Ovary (tissue), 7 donors: ENCODE measurements at regions not wholly inside any gene's neighbourhood (a gene's known extent, or its start where the extent isn't known, plus 50 kb on each side); places are given as distances from the start of the nearest gene placed in this dataset.

ENCODE experiments used
- DNase-seq, 5 donors: peaks; one replicate each; pipeline ENCODE4 v3.0.0-alpha.2; 2019 to 2020
- H3K27ac ChIP-seq, 2 donors: fragments of 200-600 bp; one replicate each; pipeline versions ENCODE4 v1.5.1 to v1.8.0; 2019 to 2022
- H3K27me3 ChIP-seq: fragments of 200-600 bp; one replicate; pipeline ENCODE4 v1.8.0; 2022
- H3K36me3 ChIP-seq: fragments of 200-600 bp; sonication (generic); one replicate; pipeline ENCODE4 v1.5.1; 2019
- H3K4me1 ChIP-seq: one replicate; pipeline ENCODE4 v1.8.1; 2013; ENCODE audit warnings: mild to moderate bottlenecking, moderate library complexity; ENCODE audit not compliant: insufficient read depth
- H3K4me3 ChIP-seq: fragments of 200-600 bp; sonication (generic); one replicate; pipeline ENCODE4 v1.5.1; 2017
- H3K9me3 ChIP-seq, 2 donors: fragments of 200-600 bp in 1 of 2; sonication (generic) in 1 of 2; one replicate each; pipeline versions ENCODE4 v1.5.1 to v1.8.1; 2013 to 2019; ENCODE audit warnings: mild to moderate bottlenecking in 1 of 2, moderate library complexity in 1 of 2
- EP300 ChIP-seq: sonication (generic); formaldehyde crosslinking; IDR thresholded peaks from one replicate; pipeline ENCODE4 v1.6.1; 2017; ENCODE audit warnings: antibody characterized with exemption
- POLR2A ChIP-seq: fragments of 450-650 bp; IDR thresholded peaks from one replicate; pipeline ENCODE4 v1.6.1; 2017; ENCODE audit warnings: antibody characterized with exemption, mild to moderate bottlenecking, moderate library complexity
- WGBS, 3 donors: extraction: QIAGEN DNeasy Blood & Tissue Kit in 1 of 3; methylation state at CpG; one replicate each; pipeline versions ENCODE4 v1.1.5 to v1.1.7; 2013 to 2017; 5-methylcytosine and 5-hydroxymethylcytosine counted together
- intact Hi-C, 4 donors: fragments of 100-400 bp; cut with DNase I; formaldehyde crosslinking; loops; one replicate each; pipeline versions ENCODE4 v1.11.0 to v1.15.1; 2022 to 2023
- TF ChIP-seq, protein P1 (sequence below), 3 donors: fragments of 450-650 bp in 2 of 3; fragments of 200-600 bp in 1 of 3; IDR thresholded peaks; one replicate each; pipeline versions ENCODE4 v1.5.1 to v1.8.0; 2016 to 2022; ENCODE audit warnings: antibody characterized with exemption in 3 of 3, mild to moderate bottlenecking in 1 of 3
- donor health status: DM: no; HTN: no; CAD: no; lungs with moderate emphysema.
- donor health status: DM: no; HTN: no; CAD: no.
- donor health status: Bipolar disorder and iron deficiency.
- donor health status: DM: no; HTN: no; CAD: no.
- donor health status: DM: yes; HTN: yes; CAD: no.

DNA sequence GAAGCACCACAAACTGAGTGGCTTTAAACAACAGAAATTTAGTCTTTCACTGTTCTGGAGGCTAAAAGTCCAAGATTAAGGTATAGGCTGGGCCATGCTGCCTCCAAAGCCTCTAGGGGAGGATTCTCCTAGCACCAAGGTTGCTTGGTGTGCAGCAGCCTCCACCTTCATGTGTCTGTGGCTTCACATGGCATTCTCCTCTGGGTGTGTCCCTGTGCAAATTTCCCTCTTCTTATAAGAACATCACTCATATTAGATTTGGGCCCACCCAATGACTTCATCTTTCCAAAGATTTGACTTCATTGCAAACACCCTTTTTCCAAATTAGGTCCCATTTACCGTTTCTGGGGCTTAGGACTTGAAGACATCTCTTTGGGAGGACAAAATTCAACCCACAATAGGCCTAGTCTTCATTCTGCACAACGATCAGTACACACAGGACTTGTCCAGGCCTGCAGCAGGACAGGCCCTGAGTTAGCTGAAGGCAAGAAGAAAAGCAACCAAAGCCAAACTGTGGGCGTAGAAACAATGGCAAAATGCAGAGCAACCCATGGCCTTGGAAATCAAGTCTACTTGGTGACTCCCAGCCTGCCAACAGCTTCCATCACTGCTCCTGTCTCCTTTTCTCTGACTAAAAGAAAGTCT, 521.2 kb upstream of the NBEA start:
- Histone ChIP-seq H3K4me3 (no peak overlapping the region), H3K4me1 (no peaks in the 10 kb centered on the region), H3K36me3 (no peaks in the 10 kb centered on the region), H3K9me3 (no peaks in the 10 kb centered on the region), H3K27ac (no peak overlapping the region), H3K27me3 (no peaks in the 10 kb centered on the region)
- DNase-seq: no peak
- TF ChIP-seq, protein P1, sequence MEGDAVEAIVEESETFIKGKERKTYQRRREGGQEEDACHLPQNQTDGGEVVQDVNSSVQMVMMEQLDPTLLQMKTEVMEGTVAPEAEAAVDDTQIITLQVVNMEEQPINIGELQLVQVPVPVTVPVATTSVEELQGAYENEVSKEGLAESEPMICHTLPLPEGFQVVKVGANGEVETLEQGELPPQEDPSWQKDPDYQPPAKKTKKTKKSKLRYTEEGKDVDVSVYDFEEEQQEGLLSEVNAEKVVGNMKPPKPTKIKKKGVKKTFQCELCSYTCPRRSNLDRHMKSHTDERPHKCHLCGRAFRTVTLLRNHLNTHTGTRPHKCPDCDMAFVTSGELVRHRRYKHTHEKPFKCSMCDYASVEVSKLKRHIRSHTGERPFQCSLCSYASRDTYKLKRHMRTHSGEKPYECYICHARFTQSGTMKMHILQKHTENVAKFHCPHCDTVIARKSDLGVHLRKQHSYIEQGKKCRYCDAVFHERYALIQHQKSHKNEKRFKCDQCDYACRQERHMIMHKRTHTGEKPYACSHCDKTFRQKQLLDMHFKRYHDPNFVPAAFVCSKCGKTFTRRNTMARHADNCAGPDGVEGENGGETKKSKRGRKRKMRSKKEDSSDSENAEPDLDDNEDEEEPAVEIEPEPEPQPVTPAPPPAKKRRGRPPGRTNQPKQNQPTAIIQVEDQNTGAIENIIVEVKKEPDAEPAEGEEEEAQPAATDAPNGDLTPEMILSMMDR (IDR thresholded peaks at IDR 0.05): no peak
- TF ChIP-seq POLR2A (no peak), EP300 (no peak)
- 92 to 94% (median 93%) methylated on average over 3 of the region's 3 CpGs for WGBS, 3 donors
- intact Hi-C loops: no loop called here

DNA sequence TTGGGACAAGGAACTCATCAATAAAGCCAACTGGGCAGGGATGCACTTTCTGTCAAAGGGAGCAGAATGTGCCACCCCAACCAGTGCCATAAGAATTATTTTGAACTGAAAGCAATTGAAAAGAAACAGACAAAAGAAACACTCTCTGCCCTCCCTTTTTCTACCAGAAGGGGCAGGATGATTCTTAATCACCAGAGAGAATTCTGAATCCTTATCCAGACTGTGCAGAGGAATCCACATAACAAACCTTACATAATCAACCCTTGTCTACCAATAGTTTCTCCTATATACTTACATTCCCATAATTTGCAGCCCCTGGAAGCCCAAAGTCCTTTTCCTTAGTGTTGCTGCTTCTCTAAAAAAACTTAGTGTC, 520.7 kb upstream of the NBEA start:
- H3K4me3 ChIP-seq: no peak overlapping the region
- intact Hi-C loops: no loop called here
- no peaks in the 10 kb centered on the region for H3K27me3 ChIP-seq
- H3K27ac ChIP-seq: no peak overlapping the region
- no peaks in the 10 kb centered on the region for H3K36me3 ChIP-seq
- TF ChIP-seq POLR2A (no peak), EP300 (no peak)
- TF ChIP-seq, protein P1 (IDR thresholded peaks at IDR 0.05): no peak
- H3K4me1 ChIP-seq: no peaks in the 10 kb centered on the region
- DNase-seq: no peak
- H3K9me3 ChIP-seq: no peaks in the 10 kb centered on the region

DNA sequence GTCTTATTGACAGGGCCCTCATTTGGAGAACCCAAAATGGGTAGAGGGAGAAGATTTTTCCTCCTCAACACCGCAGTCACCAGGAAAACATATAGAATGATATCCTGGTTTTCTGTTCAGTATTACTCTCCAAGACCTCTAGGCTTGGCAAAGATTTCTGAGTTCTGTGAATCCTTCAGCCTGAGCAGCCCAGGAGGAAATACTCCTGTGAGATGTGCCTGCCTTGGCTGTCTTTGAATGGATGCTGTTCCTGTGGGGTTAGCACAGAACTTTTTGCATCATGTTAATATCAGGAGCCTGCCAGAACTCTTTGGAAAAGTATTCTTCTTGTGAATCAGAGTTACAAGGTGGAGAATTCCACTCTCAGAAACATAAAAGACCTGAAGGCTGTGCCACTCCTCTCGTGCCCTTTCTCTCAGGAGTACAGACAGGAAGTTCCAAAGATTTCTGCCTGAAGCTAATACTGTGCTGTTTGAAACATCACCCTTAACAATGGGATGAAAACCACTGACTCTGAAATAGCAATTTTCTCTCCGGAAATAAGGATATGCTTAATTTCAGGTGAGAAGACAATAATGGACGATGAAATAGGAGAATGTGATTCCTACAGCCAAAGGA, 520.1 kb upstream of the NBEA start:
- H3K27ac ChIP-seq: no peak overlapping the region
- H3K36me3 ChIP-seq: no peaks in the 10 kb centered on the region
- TF ChIP-seq POLR2A: no peak
- H3K4me3 ChIP-seq: no peak overlapping the region
- 81 to 88% (median 85%) methylated on average over 4 of the region's 4 CpGs for WGBS, 3 donors
- intact Hi-C loops: no loop called here
- no peak for DNase-seq
- no peaks in the 10 kb centered on the region for H3K4me1 ChIP-seq
- H3K9me3 ChIP-seq: no peaks in the 10 kb centered on the region
- H3K27me3 ChIP-seq: no peaks in the 10 kb centered on the region

DNA sequence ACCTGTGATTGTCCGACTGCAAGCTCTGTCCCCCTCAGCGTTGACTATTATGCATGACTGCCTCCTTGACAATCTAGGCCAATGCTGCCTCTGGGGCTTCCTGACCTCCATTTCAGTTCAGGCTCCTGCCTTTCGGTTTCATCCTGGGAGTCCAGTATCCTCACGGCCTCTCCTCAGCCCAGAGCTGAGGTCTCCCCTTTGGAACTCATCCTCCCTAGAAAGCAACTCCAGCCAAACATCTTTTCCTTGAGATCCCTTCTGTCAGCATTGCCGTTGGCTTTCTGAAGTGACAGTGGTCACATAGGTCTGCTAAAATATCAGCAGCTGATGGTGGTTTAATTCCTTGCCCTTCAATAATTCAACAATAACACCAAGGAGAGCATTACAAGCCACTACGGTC, 519.1 kb upstream of the NBEA start:
- Histone ChIP-seq H3K4me1 (no peaks in the 10 kb centered on the region), H3K9me3 (no peaks in the 10 kb centered on the region), H3K27ac (no peak overlapping the region), H3K4me3 (no peak overlapping the region), H3K36me3 (no peaks in the 10 kb centered on the region), H3K27me3 (no peaks in the 10 kb centered on the region)
- TF ChIP-seq EP300: no peak
- TF ChIP-seq, protein P1 (IDR thresholded peaks at IDR 0.05): no peak
- TF ChIP-seq POLR2A: no peak
- no peak for DNase-seq
- intact Hi-C loops: no loop called here
- 94 to 97% (median 96%) methylated on average over 6 of the region's 6 CpGs for WGBS, 3 donors

DNA sequence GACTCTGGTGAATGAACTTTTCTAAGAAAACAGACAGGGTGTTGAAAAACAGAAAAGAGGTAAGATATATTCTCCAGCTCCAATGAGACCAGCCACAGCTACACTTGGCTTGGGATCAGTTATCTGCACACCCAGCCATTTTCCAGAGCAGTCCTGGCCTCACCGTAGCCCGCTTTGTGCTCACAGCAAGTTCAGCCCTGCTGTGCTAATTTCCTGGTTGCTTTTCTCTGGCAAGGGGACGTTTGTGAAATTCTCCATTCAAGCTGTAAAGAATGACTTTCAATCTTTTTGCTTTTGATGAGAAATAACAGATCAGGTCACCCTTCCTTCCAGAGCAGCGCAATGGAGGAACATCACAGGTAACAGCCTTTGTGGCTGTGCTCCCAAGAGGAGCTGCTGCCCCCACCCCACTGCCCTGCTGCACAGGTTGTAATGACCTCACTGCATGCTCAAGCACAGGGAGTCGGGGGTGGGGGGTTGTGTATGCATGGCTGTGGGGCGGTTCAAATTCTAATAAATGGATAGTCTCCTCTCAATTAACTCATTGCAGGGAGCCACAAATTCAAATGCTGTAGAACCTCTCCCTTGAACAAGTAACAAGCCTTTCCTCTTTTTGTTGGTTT, 516.6 kb upstream of the NBEA start:
- intact Hi-C loops: no loop called here
- H3K4me1 ChIP-seq: no peaks in the 10 kb centered on the region
- TF ChIP-seq POLR2A (no peak), EP300 (no peak)
- TF ChIP-seq, protein P1 (IDR thresholded peaks at IDR 0.05): no peak

More for the DNA sequence above, 516.6 kb upstream of the NBEA start:
- Histone ChIP-seq H3K4me3 (no peak overlapping the region), H3K9me3 (no peaks in the 10 kb centered on the region), H3K27me3 (no peaks in the 10 kb centered on the region), H3K27ac (no peak overlapping the region), H3K36me3 (no peaks in the 10 kb centered on the region)
- no peak for DNase-seq
- WGBS, 3 donors: 76 to 84% (median 84%) methylated on average over 6 of the region's 6 CpGs
